ENCODE measurements at regions not wholly inside any gene's neighbourhood (a gene's known extent, or its start where the extent isn't known, plus 50 kb on each side); places are given as distances from the start of the nearest gene placed in this dataset.

DNA sequence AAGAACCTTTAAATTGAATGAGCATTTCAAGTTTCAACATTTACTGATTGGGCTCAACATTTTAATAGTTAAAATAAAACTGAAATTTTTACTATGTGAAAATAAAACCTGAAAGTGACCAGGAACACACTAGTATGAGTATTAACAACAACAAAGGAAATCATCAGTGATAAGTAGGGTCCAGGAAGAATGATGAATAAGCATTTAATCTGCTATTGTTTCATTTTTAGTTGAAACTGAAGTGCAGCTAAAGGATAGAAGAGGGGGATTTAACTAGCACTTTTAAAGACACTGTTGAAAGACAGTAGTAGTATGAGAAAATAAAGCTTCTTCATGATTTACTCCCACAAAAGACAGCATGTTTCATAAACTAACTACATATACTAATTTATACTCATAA is 250.9 kb upstream of the IPO5 start:
- TF ChIP-seq, protein P1, sequence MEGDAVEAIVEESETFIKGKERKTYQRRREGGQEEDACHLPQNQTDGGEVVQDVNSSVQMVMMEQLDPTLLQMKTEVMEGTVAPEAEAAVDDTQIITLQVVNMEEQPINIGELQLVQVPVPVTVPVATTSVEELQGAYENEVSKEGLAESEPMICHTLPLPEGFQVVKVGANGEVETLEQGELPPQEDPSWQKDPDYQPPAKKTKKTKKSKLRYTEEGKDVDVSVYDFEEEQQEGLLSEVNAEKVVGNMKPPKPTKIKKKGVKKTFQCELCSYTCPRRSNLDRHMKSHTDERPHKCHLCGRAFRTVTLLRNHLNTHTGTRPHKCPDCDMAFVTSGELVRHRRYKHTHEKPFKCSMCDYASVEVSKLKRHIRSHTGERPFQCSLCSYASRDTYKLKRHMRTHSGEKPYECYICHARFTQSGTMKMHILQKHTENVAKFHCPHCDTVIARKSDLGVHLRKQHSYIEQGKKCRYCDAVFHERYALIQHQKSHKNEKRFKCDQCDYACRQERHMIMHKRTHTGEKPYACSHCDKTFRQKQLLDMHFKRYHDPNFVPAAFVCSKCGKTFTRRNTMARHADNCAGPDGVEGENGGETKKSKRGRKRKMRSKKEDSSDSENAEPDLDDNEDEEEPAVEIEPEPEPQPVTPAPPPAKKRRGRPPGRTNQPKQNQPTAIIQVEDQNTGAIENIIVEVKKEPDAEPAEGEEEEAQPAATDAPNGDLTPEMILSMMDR (IDR thresholded peaks at IDR 0.05) = no peak
- TF ChIP-seq POLR2A (IDR thresholded peaks at IDR 0.05) (no peak), EP300 (IDR thresholded peaks at IDR 0.05) (no peak)
